Uterus (tissue), 2 donors: ENCODE measurements at regions not wholly inside any gene's neighbourhood (a gene's known extent, or its start where the extent isn't known, plus 50 kb on each side); places are given as distances from the start of the nearest gene placed in this dataset.

Experiments
- CTCF ChIP-seq, 4 experiments: fragments of 200-600 bp in 2 of 4; fragments of 450-650 bp in 2 of 4; sonication (generic) in 2 of 4; IDR thresholded peaks; one replicate each; pipeline ENCODE4 v1.5.1; 2016 to 2019; ENCODE audit warnings: antibody characterized with exemption in 4 of 4, mild to moderate bottlenecking in 2 of 4, moderate library complexity in 1 of 4
- POLR2A ChIP-seq, 2 donors: fragments of 450-650 bp; IDR thresholded peaks; one replicate each; pipeline ENCODE4 v1.6.1; 2016; ENCODE audit warnings: antibody characterized with exemption in 2 of 2, mild to moderate bottlenecking in 1 of 2, moderate library complexity in 1 of 2

DNA sequence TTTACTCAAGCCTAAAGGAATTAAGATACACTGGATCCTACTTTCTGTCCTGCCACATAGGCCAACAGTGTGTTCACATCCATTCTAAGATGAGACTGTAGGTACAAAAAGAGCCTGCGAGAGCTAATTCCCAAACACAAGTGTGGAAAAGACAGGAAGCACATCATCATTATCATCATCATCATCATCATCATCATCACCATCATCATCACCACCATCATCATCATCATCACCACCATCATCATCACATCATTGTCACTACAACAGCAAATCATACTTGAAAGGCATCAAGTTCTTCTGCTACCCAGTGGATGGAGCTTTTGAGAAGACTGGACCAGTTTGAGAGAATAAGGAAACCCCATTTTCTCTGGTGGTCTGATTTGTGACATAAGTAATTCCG, 268.1 kb downstream of the HS3ST3A1 start:
- TF ChIP-seq POLR2A (IDR thresholded peaks at IDR 0.05) (no peak), CTCF (IDR thresholded peaks at IDR 0.05) (no peak)
